Liver (tissue), 8 donors: ENCODE measurements at regions not wholly inside any gene's neighbourhood (a gene's known extent, or its start where the extent isn't known, plus 50 kb on each side); places are given as distances from the start of the nearest gene placed in this dataset.

Experiments used
- DNase-seq: peaks from one replicate; pipeline ENCODE4 v3.0.0-alpha.2; 2017; ENCODE audit warnings: low spot score
- H3K27ac ChIP-seq, 2 donors: one replicate each; pipeline ENCODE4 v1.7.0; 2013; ENCODE audit warnings: inconsistent platforms in 2 of 2, low read length in 2 of 2, control low read depth in 1 of 2, low read depth in 1 of 2, mild to moderate bottlenecking in 1 of 2
- H3K27me3 ChIP-seq, 4 donors: one replicate each; pipeline versions ENCODE4 v1.6.1 to v1.7.0; 2013; ENCODE audit warnings: low read length in 3 of 4, inconsistent platforms in 1 of 4, mild to moderate bottlenecking in 1 of 4, moderate library complexity in 1 of 4; ENCODE audit not compliant: control insufficient read depth in 4 of 4, insufficient read depth in 4 of 4
- H3K36me3 ChIP-seq, 4 donors: one replicate each; pipeline versions ENCODE4 v1.6.1 to v1.7.0; 2013; ENCODE audit warnings: low read length in 3 of 4, mild to moderate bottlenecking in 3 of 4, low read depth in 1 of 4, moderate library complexity in 1 of 4; ENCODE audit not compliant: control insufficient read depth in 4 of 4, insufficient read depth in 3 of 4
- H3K4me1 ChIP-seq, 4 donors: one replicate each; pipeline versions ENCODE4 v1.6.1 to v1.7.0; 2013; ENCODE audit warnings: low read length in 3 of 4, mild to moderate bottlenecking in 3 of 4, moderate library complexity in 1 of 4; ENCODE audit not compliant: control insufficient read depth in 4 of 4, insufficient read depth in 4 of 4
- H3K4me3 ChIP-seq, 3 donors: one replicate each; pipeline versions ENCODE4 v1.6.1 to v1.7.0; 2013; ENCODE audit warnings: low read length in 3 of 3, control low read depth in 1 of 3, low read depth in 1 of 3, mild to moderate bottlenecking in 1 of 3
- H3K9ac ChIP-seq, 2 donors: one replicate each; pipeline ENCODE4 v1.7.0; 2013; ENCODE audit warnings: low read length in 2 of 2, mild to moderate bottlenecking in 2 of 2, moderate library complexity in 2 of 2, control low read depth in 1 of 2, low read depth in 1 of 2
- H3K9me3 ChIP-seq, 4 donors: one replicate each; pipeline versions ENCODE4 v1.6.1 to v1.7.0; 2013; ENCODE audit warnings: low read length in 3 of 4; ENCODE audit not compliant: control insufficient read depth in 4 of 4
- ATF3 ChIP-seq: IDR thresholded peaks from 2 replicates; pipeline ENCODE4 v1.6.1; 2016; ENCODE audit warnings: antibody characterized with exemption
- CTCF ChIP-seq: fragments of 150-350 bp; IDR thresholded peaks from 2 replicates; pipeline ENCODE4 v1.5.1; 2017; ENCODE audit warnings: improper control_type of control experiment, low read depth, low read length; ENCODE audit not compliant: missing input control
- EGR1 ChIP-seq, 2 donors: IDR thresholded peaks; 2 replicates each; pipeline ENCODE4 v1.6.1; 2016 to 2018; ENCODE audit warnings: antibody characterized with exemption in 2 of 2, low read depth in 2 of 2
- FOXA2 ChIP-seq: IDR thresholded peaks from 2 replicates; pipeline ENCODE4 v1.6.1; 2016; ENCODE audit warnings: antibody characterized with exemption
- HNF4A ChIP-seq, 2 donors: conservative IDR thresholded peaks; 2 replicates each; pipeline ENCODE4 v1.6.1; 2016; ENCODE audit warnings: antibody characterized with exemption in 2 of 2, mild to moderate bottlenecking in 2 of 2
- HNF4G ChIP-seq: IDR thresholded peaks from 2 replicates; pipeline ENCODE4 v1.6.1; 2016; ENCODE audit warnings: antibody characterized with exemption
- JUND ChIP-seq, 2 donors: IDR thresholded peaks; 2 replicates each; pipeline ENCODE4 v1.6.1; 2016; ENCODE audit warnings: antibody characterized with exemption in 2 of 2
- MAX ChIP-seq: IDR thresholded peaks from 2 replicates; pipeline ENCODE4 v1.6.1; 2016; ENCODE audit warnings: antibody characterized with exemption
- NR2F2 ChIP-seq: IDR thresholded peaks from 2 replicates; pipeline ENCODE4 v1.6.1; 2016; ENCODE audit warnings: antibody characterized with exemption
- RAD21 ChIP-seq, 2 donors: IDR thresholded peaks; 2 replicates each; pipeline ENCODE4 v1.6.1; 2016; ENCODE audit warnings: antibody characterized with exemption in 2 of 2, mild to moderate bottlenecking in 2 of 2
- REST ChIP-seq: IDR thresholded peaks from 2 replicates; pipeline ENCODE4 v1.6.1; 2016; ENCODE audit warnings: antibody characterized with exemption, mild to moderate bottlenecking
- RXRA ChIP-seq, 2 donors: IDR thresholded peaks; 2 replicates each; pipeline ENCODE4 v1.6.1; 2017 to 2018; ENCODE audit warnings: antibody characterized with exemption in 2 of 2, mild to moderate bottlenecking in 1 of 2
- SP1 ChIP-seq: IDR thresholded peaks from 2 replicates; pipeline ENCODE4 v1.6.1; 2018; ENCODE audit warnings: antibody characterized with exemption, mild to moderate bottlenecking
- TAF1 ChIP-seq: conservative IDR thresholded peaks from 2 replicates; pipeline ENCODE4 v1.6.1; 2016; ENCODE audit warnings: antibody characterized with exemption, mild to moderate bottlenecking
- YY1 ChIP-seq: IDR thresholded peaks from 2 replicates; pipeline ENCODE4 v1.6.1; 2016; ENCODE audit warnings: antibody characterized with exemption, mild to moderate bottlenecking
- ZBTB33 ChIP-seq: IDR thresholded peaks from 2 replicates; pipeline ENCODE4 v1.6.1; 2016; ENCODE audit warnings: antibody characterized with exemption
- WGBS: extraction: QIAGEN DNeasy Blood & Tissue Kit; methylation state at CpG from one replicate; pipeline ENCODE4 v1.1.7; 2013; 5-methylcytosine and 5-hydroxymethylcytosine counted together
- donor health status: healthy.
- donor health status: healthy.
- donor health status: healthy.
- donor health status: healthy.
- donor health status: healthy.

GRCh38 chr4:180694875-180695274 lies 1548.3 kb upstream of the TENM3 start:
- Histone ChIP-seq H3K9me3 (peaks cover 0 to 3% (median 0%) of the 10 kb centered on the region in 4 donors), H3K4me1 (no peaks in the 10 kb centered on the region), H3K36me3 (no peaks in the 10 kb centered on the region), H3K9ac (no peak overlapping the region), H3K27ac (no peak overlapping the region), H3K4me3 (no peak overlapping the region), H3K27me3 (no peaks in the 10 kb centered on the region)
- TF ChIP-seq ATF3 (no peak), TAF1 (no peak), FOXA2 (no peak), RXRA (IDR thresholded peaks at IDR 0.05) (no peak), CTCF (no peak), REST (no peak), HNF4G (no peak), ZBTB33 (no peak), JUND (IDR thresholded peaks at IDR 0.05) (no peak), HNF4A (conservative IDR thresholded peaks at IDR 0.05) (no peak), NR2F2 (no peak), SP1 (no peak), EGR1 (IDR thresholded peaks at IDR 0.05; ENCODE audit: low read depth in 2 of 2) (no peak), RAD21 (IDR thresholded peaks at IDR 0.05) (no peak)
- no peak for DNase-seq
- 34% methylated on average over 1 of the region's 1 CpG for WGBS

GRCh38 chr4:180695851-180696250 lies 1547.4 kb upstream of the TENM3 start:
- no peak overlapping the region for H3K4me3 ChIP-seq
- no peak for DNase-seq
- WGBS, result 15% methylated on average over 1 of the region's 1 CpG

More at GRCh38 chr4:180695851-180696250, 1547.4 kb upstream of the TENM3 start:
- no peak for TF ChIP-seq YY1
- TF ChIP-seq MAX, result no peak
- TF ChIP-seq ATF3, result no peak
- no peak for TF ChIP-seq CTCF
- no peak for TF ChIP-seq EGR1 (IDR thresholded peaks at IDR 0.05; ENCODE audit: low read depth in 2 of 2)
- no peak for TF ChIP-seq FOXA2
- TF ChIP-seq SP1, result no peak
- Histone ChIP-seq H3K4me1 (no peaks in the 10 kb centered on the region), H3K27ac (no peak overlapping the region), H3K36me3 (no peaks in the 10 kb centered on the region), H3K9ac (no peak overlapping the region), H3K27me3 (no peaks in the 10 kb centered on the region), H3K9me3 (peaks cover 0 to 3% (median 0%) of the 10 kb centered on the region in 4 donors)
